Activated CD8-positive, alpha-beta memory T cell treated with anti-CD3 and anti-CD28 coated beads, Interleukin-2, amount 50 U/mL, for 48 hours (primary cell): ENCODE measurements at regions not wholly inside any gene's neighbourhood (a gene's known extent, or its start where the extent isn't known, plus 50 kb on each side); places are given as distances from the start of the nearest gene placed in this dataset.

Source experiments
- DNase-seq: peaks from one replicate; pipeline ENCODE4 v3.0.0-alpha.2; 2020

DNA sequence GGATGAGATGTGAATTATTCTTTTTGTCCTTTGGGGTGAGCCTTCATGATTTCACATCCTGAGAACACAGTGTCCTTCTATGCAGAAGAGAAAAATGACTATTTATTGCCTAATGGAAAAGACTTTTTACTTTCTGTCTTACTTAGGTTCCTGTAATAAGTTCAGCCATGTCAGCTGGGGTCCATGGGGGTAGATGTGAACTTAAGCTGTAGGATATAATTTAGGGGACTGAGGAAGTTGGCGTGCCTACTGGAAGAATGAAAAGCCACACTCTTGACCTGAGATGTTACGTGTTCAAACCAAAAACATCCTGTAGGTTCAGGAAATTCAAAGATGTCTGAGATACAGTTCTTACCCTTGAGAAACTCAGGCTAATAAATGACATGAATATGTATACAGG is 660.5 kb downstream of the TOX3 start:
- no peak for DNase-seq

DNA sequence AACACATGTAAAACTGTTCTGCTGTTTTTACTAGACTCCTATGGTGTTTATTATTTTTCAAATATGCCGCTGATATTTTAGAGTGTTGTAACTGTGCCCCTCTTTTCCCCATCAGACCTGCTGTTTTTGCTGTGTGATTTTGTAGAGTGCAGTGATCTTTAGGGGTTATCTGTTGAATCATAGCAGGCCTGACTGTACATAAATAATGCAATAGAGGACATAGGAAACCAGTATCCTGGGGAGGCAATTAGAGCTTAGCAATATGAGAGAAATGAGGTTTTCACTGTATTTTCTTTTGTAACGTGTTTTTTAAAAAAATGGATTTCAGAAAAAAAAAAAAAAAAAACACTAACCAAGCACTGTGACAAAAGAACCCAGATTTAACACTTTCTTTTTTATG is 662.2 kb downstream of the TOX3 start:
- DNase-seq, result no peak

DNA sequence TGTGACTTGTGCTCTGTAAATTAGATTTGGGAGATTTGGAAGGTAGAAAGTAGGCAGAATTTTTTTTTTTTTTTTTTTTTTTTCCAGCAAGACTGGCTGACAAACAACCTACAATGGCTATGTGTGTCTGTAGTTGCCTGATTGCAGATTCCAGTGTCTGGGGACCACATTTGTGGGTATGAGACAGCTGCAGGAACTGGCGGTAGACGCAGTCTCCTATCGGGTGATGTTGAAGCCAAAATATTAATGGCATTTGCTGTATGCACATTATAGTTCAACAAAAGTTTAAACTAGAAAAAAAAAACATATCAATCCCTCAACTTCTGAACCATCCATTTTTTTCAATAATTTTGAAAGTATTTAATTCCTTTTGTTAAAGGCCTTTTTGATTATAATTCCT is 665.2 kb downstream of the TOX3 start:
- no peak for DNase-seq

DNA sequence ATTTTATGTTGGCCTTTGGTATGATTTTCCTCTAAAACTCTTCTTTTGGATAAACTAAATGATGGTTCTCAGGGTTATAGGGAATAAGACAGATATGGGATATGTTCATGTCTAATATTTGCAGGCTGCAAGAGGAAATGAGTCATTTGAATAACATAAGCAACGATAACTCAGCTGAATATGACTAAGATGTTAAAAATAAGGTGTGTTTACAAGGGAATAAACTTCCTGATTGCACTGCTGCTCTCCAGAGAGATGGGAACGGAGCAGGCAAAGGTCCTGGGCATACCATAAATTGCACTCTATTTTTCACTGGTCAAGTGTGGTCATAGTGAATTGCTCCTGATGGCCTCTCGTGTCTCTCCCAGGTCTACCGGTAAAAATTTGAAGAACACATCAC is 666.2 kb downstream of the TOX3 start:
- no peak for DNase-seq

DNA sequence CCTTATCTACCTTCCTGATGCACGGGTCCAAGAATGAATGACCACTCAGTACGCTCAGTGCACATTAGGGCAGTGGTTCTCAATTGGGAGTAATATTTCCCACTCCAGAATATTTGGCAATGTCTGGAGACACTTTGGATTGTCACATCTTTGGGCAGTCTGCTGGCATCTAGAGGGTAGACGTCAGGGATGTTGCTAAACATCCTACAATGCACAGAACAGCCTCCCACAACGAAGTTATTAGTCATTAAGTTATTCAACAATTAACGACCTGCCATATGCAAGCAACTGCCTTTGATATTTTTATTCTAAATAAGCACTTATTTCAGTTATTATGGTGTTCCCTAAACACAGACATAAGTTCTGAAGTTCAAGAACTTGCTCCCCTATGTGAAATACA is 669.3 kb downstream of the TOX3 start:
- no peak for DNase-seq

DNA sequence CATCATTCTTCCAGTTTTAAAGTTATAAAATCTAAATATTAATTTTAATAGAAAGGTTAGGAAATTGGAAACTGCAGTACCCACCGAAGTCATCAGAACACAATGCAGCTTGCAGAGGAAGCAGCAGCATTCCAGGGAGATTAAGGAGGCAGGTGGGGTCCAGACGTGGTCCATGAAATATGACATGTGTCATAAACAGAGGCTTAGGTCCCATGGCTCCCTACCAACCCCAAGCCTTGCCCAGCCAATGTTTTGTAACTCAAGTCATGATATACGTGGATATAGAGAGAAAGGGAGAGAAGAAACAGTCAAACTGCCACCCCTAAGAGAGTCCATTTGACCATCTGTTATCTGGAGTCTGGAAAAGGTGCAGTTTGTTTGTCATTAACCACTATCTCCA is 670.0 kb downstream of the TOX3 start:
- no peak for DNase-seq

DNA sequence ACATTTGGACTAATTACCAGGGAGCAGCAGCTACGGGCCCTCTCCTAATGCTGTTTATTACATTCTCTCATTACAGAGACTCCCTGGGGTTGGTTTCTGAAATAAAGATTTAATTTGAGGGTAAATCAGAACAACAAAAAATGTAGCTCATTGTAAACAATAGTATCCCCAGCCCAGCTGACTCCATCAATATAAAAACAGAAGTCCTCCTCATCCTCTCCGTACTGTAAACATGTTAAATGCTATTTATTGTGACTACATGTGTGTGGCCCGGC is 670.4 kb downstream of the TOX3 start:
- DNase-seq, result no peak

DNA sequence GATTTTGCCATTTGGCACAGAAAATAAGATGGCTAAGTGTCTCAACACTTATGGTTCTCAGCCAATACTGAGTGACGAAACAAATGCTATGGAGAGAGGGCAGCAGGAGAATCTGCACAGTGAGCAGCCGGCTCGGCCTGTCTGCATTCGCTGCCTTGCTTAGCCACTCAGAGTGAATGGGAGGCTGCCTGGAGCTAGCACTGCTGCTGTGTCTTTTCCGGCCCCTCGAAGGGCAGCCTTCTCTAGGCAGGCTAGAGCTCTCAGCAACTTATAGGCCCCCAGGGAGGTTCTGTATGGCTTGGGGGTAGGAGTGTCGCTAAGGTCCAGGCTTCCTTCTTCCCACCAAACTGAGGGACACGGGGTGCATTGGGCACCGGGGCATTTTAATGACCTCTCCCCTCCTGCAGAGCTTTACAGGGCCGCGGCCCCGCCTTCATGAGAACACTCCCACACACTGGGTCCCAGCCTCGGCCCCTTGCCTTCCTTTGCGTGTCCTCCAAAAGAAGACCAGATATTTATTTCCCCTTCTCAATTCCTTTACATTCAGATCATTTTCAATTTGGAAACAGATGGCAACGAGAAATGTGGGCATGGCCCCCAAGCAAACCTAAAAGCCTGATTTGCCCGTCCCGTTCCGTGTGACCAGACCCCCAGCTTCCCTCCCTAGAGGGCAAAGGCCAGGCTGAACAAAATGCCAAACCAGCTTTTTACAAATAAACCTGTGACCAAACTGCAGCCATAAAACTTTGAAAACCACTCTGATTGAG is 670.9 kb downstream of the TOX3 start:
- no peak for DNase-seq

DNA sequence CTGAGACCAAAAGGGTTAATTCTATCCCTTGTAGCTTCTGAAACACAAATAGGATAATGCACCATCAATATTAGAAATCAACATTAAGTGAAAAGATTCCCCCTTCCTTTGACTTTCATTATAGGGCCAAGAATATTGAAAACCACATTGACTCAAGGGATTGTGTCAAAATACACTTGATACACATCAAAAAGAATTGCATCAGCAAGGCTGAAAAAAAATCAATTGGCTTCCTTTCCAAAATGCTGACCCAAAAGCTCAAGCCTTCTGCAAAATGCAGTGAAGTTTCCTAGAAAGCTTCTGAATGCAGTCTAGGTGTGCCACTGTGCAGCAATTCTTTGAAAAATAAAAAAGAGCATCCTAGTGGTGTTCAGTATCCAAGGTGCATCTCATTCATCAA is 674.4 kb downstream of the TOX3 start:
- no peak for DNase-seq

DNA sequence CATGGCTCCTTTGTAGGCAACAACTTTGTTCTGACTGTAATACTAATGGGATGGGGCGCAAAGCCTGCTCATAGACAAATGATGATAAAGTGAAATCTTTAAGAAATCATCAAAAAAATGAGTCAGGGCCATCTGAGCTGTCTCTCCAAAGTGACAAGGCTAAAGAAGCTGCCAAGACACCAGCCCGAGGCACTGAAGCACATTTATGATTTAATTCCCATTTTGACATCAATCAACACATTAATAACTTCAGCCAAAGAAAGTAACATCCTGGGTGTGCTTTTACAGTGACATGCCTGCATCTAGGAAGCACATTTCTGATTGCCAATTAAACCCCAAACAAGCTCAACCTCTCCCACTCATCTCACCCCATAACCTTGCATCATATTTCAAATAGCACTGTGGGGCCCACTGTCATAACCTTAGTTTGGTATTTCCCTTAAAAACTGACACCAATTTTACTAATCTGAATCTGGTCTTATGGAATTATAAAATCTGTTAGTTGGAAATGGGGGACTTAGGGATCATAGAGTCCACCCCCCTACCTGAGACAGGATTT is 676.6 kb downstream of the TOX3 start:
- DNase-seq, result no peak

DNA sequence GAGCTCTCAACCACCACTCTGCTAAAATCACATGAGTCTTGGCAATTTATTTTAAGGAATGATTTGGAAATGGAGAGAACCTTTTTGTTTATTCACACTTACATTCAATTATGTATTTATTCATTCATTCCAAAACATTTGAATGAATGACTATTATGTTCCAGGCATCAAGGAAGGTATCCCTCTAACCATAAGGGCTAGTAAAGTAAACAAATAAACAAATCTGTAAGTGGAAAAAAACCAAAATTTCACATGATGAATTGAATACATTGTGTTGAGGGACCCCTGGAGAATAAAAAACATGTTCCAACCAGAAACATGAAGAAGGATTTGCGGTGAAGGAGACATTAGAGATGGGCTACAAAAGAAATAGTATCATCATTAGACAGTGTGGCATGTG is 677.8 kb downstream of the TOX3 start:
- no peak for DNase-seq

DNA sequence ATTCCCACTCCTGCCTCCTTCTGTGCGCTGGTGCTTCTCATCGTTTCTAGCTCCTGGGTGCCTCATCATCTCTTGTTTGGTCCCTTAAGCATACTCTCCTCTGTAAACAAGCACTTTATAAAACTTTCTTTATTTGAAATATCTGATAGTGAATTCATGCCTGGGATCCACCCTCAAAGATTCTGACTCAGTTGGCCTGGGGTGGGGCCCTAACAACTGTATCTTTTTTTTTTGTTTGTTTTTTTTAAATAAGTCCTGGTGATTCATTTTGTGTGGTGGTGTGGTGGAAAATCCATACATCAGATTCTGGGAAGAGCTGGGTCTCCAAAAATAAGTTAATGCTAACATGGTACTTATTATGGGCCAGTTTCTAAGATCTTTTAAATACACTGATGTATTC is 678.3 kb downstream of the TOX3 start:
- no peak for DNase-seq

DNA sequence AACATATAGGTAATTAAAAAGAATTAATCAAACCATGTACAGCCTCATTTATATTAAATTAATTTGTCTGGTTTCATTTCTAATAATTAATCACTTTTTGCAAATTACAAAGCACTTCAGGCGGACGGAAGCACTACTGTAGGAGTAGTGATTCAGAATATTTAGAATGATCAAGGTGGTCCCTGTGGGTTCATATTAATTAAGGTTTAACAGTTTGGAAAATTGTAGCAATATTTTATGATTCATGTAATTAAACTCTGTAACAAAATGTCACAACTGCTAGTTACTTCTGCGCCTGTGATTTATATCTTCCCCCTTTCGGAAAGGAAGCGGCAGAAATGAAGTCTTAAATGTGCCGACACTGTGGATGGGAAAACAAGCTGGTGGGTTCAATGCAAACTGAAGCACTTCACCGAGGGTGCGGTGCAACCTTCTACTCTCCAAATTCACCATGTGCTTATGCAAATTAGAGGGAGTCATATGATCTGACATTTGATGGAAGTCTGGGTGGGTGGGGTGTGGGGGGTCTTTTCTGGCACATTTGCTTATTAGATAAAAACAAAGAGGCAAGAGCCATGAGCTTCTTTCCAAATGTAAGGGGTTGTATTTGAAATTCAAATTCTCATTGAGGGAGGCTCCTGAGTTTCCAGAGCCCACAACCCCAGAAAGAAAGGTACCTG is 679.4 kb downstream of the TOX3 start:
- no peak for DNase-seq

DNA sequence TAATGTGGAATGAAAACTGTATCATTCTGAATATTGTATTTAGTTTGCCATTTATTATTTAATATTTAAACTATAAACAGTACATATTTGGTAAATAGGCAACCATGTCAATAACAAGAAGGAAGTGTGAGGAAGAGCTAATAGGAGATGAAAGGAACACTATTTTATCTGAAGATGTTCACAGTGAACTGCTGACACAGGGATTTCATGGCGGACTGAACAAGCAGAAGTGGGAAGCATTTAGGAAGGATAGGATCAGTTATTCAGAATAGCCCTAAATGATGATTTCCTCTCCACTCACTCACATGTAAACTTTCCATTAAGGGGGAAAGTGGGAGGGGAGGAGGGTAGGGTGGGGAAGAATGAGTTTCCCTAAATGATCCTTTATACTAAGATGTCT is 682.4 kb downstream of the TOX3 start:
- DNase-seq, result no peak

DNA sequence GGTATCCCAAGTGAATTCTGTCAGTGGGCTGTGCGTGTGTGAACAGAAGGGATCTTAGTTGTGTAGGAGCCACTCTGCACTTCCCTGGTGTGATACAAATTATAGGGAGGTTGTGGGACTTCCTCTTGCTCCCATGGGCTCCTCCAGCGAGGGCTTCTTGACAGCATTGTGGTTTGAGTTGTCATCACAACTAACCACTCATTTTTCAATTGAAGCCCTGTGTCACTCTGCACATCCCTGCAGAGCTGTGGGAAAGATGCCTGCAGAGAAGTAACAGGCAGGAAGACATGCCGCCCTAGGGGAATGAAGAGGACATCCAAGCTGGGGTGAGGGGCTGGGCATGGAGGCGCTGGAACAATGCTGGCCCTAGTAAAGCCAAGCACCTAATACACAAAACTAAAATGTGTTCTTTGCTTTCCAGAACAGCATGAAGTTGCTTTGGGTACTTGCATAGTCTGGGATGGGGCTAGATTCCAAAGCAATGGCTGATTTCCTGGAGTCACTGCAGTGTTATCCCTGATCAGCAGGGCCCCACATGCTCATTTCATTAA is 692.5 kb downstream of the TOX3 start:
- DNase-seq, result no peak

DNA sequence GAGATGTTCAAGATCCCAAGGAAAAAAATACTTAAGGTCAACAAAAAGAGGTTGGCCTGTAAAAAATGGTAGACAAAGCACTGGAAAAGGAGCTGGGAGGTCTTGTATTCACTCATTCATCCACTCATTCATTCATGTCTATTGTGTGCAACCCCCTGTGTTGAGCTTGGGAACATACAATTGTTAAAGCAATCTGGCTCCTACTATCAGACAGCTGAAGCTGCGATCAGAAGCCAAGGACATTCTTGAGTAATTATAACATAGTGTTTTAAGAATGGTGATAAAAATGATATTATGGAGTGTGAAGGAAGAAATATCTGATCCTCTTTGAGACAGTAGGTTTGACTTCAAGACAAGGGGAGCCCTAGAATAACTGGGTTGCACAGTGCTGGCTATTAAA is 693.4 kb downstream of the TOX3 start:
- no peak for DNase-seq

DNA sequence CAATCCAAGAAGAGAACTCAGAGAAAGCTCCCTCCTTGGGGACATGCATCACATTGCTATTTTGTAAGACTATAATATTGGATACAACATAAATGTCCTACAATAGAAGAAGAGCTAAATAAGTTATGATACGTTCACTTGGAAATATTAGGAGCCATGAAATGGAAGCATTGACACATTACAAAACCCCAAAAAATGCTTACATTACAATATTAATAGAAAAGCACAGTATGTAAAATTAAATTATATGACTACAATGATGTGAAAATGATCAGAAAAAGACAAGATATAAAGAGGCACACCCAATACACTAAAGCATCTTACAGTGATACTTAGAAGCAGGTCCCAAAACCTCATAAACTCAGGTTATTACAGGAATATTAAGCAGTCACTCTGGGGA is 694.1 kb downstream of the TOX3 start:
- no peak for DNase-seq

DNA sequence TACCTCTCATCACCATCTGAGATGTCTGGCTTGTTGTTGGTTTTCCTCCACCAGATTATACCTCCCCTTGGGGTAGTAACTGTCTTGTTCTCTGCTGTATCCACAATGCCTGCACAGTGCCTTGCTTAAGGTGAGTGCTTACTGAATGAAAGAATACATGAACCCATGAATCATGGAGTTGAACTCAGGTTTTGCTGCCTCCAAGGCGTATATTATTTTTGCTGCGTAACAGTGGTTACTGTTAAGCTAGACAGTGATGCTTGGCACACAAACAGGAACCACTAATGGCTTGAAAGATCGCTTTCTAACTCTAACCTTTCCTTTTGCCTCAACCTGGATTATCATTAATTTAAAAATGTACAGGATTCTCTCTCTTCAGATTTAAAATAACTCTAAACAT is 695.8 kb downstream of the TOX3 start:
- no peak for DNase-seq

DNA sequence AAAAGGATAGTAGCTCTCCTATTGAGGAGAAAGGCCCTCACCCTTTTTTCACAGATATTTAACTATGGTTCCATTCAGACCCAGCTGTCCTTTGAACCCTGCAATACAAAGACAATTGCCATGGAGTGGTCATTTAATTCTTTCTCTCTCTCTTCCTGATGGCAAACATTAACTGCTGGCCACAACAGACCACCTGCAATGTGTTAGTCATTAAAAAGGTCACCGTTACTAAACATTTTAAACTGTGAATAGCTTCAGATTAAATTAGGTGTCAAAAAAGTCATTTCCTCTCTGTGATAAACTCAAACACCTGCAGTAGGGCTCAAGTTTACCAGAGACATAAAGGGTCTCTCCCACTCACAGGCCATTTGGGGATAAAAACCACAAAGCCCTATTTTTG is 697.2 kb downstream of the TOX3 start:
- no peak for DNase-seq

DNA sequence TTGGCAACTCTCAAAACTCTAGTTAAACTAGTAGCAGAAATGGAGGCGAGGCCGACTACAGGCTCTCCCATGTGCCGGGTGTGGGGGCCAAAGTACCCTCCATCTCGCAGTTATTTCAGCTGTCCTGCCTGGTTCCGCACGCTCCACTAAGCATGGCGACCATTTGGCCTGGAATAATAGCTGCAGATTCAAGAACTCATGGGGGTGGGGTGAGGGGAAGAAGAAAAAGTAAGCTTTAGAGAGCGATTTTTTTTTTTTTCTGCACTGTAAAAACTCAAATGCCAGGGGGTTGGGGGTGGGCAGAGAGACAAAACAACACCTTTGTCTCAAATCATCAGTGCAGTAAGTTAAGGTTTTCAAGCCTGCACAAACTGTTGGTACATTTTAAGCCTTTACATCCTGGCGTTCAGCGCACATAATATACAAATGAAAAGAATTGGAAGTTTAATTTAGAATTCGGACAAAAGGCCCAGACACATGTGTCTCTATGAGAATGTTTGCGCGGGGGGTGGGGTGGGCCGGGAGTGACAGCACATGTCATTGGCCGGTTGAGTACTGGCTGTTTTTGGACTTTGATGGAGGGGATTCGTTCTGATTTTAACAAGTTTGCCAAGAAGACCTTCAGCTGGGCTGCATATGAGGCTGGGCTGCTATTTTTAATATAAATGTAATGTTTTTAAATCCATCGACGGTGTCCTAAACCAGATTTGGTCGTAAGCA is 694.7 kb upstream of the SALL1 start:
- no peak for DNase-seq

DNA sequence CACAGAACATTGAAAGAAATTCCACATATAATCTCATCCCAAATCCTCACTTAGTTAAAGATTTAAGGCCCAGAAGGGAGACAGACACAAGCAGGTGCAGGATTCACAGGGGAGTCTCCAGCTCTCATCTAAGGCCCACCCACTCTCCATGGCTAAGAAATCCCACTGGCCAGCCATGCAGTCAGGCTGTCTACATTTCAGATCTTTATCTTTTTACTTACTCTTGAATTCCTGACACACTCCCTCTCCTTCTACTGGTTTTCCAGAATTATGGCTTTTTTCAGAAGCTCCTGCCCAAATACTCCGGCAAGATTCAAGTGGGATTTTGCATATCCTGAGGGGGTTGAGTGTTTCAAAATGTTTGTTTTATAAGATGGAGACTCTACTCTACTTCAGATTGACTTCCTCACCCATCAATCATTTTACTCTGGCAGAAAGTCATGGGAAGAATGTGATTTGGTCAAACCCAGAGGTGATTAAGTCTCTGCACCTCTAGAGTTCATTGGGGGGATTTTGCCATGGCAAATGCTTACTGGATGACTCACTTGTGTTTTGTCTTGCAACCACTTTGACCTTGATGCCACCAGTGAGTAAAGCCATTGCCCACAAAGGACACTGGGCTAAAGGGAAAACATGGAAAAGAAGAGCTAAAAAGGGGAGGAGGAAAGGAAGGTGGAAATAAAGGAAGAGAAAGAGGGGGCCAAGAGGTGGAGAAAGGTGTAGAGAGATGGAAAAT is 688.8 kb upstream of the SALL1 start:
- DNase-seq, result no peak

DNA sequence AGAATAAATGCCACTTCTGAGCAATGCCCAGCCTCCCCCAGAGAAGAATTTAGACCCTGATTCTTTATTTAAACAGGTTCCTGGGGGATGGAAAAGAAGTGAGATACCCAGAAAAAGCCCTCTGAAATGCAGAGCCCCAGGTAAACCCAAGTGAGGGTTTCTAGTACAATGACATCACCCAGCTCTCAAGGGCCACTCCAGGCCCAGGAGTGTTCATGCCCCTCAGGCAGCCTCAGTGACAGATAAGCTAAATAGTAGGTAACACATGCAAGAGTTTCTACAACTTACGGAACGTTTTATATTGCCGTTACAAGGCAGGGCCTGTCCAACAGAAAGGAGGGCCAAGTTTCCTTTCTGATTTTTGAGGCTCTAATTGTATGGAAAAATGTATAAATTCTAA is 683.7 kb upstream of the SALL1 start:
- DNase-seq, result no peak

DNA sequence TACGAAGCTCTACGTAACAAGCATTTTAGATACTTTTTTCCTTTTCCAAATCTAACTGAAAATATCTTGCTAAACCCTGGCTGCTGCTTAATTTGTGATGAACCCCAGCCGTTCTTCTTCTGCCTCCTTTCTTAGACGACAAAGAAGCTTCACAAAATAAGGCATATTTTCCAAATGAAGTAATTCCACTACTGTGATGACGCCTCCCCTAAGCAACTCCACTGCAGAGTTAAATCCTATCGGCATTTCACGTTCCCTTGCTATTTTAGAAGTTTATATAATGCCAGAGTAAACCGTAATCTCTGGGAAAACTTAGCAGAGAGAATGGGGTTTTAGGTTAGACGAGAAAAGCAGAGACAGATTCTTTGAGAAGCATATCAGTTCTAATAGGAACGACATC is 683.1 kb upstream of the SALL1 start:
- no peak for DNase-seq
